ENCODE measurements at regions not wholly inside any gene's neighbourhood (a gene's known extent, or its start where the extent isn't known, plus 50 kb on each side); places are given as distances from the start of the nearest gene placed in this dataset.

DNA sequence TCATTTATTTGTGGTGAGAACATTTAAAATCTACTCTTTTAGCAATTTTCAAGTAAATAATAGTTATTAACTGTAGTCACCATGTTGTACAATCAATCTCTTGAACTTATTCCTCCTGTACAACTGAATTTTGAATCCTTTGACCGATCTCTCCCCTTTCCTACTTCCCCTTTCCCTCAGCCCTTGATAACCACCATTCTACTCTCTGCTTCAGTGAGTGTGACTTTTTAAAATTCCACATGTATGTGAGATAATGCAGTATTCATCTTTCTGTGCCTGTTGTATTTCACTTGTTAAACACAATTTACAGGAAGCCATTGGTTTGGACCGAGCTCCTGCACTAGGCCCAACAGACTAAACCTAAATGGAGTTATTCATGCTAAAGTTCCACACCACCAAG lies 458.9 kb upstream of the PDE3A start:
- DNase-seq = no peak
- TF ChIP-seq, protein P1, sequence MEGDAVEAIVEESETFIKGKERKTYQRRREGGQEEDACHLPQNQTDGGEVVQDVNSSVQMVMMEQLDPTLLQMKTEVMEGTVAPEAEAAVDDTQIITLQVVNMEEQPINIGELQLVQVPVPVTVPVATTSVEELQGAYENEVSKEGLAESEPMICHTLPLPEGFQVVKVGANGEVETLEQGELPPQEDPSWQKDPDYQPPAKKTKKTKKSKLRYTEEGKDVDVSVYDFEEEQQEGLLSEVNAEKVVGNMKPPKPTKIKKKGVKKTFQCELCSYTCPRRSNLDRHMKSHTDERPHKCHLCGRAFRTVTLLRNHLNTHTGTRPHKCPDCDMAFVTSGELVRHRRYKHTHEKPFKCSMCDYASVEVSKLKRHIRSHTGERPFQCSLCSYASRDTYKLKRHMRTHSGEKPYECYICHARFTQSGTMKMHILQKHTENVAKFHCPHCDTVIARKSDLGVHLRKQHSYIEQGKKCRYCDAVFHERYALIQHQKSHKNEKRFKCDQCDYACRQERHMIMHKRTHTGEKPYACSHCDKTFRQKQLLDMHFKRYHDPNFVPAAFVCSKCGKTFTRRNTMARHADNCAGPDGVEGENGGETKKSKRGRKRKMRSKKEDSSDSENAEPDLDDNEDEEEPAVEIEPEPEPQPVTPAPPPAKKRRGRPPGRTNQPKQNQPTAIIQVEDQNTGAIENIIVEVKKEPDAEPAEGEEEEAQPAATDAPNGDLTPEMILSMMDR (IDR thresholded peaks at IDR 0.05; ENCODE audit: low read depth, low read length, missing control alignments) = no peak
- Histone ChIP-seq H3K4me3 (ENCODE audit: low read depth, low read length) (no peak overlapping the region), H3K36me3 (replicated peaks) (no peaks in the 10 kb centered on the region), H3K27me3 (replicated peaks) (no peaks in the 10 kb centered on the region), H3K27ac (no peak overlapping the region)
- in situ Hi-C loops (cut with HindIII; ENCODE audit: low pct_ligation_motif_present, low sequenced_read_pairs) = no loop called here

DNA sequence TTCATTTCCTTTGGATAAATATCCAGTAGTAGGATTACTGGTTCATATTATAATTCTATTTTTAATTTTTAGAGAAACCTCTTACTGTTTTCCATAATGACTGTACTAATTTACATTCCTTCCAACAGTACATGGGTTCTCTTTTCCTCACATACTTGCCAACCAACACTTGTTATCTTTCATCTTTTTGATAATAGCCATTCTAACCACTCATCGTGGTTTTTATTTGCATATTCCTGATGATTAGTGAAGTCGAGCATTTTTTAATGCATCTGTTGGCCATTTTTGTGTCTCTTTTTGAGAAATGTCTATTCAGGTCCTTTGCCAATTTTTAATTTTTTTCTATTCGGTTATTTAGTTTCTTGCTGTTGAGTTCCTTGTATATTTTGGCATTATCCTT lies 457.7 kb upstream of the PDE3A start:
- TF ChIP-seq, protein P1 (IDR thresholded peaks at IDR 0.05; ENCODE audit: low read depth, low read length, missing control alignments) = no peak
- DNase-seq = no peak
- in situ Hi-C loops (cut with HindIII; ENCODE audit: low pct_ligation_motif_present, low sequenced_read_pairs) = no loop called here
- no peak overlapping the region for H3K27ac ChIP-seq
- no peaks in the 10 kb centered on the region for H3K36me3 ChIP-seq (replicated peaks)
- no peaks in the 10 kb centered on the region for H3K27me3 ChIP-seq (replicated peaks)
- no peak overlapping the region for H3K4me3 ChIP-seq (ENCODE audit: low read depth, low read length)

DNA sequence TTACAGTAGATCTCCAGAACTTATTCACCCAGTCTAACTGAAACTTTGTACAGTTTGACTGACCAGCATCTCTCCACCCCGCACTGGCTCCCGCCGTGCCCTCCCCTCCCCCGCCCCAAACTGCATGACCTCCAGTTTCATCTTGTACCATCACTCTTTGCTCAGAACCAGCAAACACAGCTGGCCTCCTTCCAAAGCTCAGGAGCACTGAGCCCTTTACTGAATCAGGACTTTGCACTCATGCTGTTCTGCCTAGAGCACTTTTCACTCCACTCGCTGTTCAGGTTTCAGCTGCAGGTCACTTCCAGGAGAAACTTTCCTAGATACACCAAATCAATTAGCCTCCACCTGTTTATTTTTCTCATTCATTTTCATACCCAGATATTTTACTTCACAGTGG lies 455.3 kb upstream of the PDE3A start:
- in situ Hi-C loops (cut with HindIII; ENCODE audit: low pct_ligation_motif_present, low sequenced_read_pairs) = no loop called here
- H3K27ac ChIP-seq = no peak overlapping the region
- no peak for DNase-seq

DNA sequence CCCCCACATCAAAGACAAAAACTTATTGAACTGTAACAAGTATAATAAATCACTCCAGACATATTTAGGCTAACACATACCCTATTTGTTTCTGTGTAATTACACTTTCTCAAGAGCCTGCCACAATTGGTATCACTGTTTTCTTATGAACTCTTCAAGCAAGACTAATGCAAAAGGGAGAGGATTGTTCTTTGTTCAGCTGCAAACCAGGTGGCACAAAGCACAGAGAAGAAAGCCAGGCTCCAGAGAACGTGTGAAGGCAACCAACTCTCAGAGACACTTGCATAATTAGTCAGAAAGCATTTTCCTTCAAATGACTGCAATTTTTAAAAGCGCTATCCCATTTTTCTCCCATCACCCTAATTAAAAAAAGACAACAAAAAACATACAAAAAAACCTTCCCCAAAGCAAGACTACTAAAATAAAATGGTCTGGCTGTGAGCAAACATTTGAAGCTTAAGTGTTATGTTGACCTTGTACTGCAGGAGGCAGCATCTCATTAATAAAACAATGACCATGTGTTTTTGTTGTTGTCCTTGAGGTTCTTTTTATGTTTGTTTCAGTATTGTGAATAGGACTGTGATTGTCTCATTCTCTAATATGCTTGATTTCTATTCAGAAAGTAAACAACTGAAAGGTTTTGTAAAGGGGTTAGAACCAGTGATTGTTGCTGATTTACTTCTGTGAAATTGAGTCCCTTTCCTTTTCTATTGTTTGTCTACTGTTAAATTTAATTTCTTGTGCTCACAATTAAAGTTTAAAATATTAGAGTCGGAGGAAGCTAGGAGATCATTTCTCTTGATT lies 452.7 kb upstream of the PDE3A start:
- H3K4me3 ChIP-seq (ENCODE audit: low read depth, low read length) = no peak overlapping the region
- DNase-seq = peak; percentile 39
- in situ Hi-C loops (cut with HindIII; ENCODE audit: low pct_ligation_motif_present, low sequenced_read_pairs) = no loop called here

More for the DNA sequence above, 455.3 kb upstream of the PDE3A start:
- TF ChIP-seq, protein P1 (IDR thresholded peaks at IDR 0.05; ENCODE audit: low read depth, low read length, missing control alignments) = no peak
- no peaks in the 10 kb centered on the region for H3K27me3 ChIP-seq (replicated peaks)
- no peaks in the 10 kb centered on the region for H3K36me3 ChIP-seq (replicated peaks)
- no peak overlapping the region for H3K4me3 ChIP-seq (ENCODE audit: low read depth, low read length)

DNA sequence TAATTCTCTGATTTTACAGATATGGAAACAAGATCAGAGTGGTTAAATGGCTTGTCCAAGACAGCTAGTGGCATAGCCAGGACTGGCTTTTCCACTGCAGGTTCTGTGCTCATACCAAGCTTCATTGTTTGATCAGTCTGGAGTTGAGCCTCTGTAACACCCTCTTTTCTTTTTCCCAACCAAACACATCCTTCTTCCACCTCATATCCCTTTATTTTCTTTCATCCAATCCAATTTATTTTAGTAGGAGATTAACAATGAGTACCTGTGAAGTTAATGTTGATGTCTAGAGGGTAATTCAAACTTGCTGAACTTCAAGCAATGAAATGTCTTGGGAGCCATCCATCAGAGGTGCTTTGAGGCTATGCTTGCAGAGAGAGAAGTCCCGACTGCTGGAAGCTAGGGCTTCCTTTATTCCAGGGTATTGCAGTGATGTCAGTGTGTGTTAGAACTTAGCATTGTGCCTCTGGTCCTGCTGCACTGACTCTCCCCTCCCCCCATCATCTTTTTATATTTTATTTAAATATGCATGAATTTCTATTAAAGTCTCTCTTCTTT lies 452.1 kb upstream of the PDE3A start:
- DNase-seq = no peak
- no peaks in the 10 kb centered on the region for H3K27me3 ChIP-seq (replicated peaks)
- H3K27ac ChIP-seq = no peak overlapping the region
- in situ Hi-C loops (cut with HindIII; ENCODE audit: low pct_ligation_motif_present, low sequenced_read_pairs) = no loop called here
- H3K36me3 ChIP-seq (replicated peaks) = no peaks in the 10 kb centered on the region
- TF ChIP-seq, protein P1 (IDR thresholded peaks at IDR 0.05; ENCODE audit: low read depth, low read length, missing control alignments) = no peak
- no peak overlapping the region for H3K4me3 ChIP-seq (ENCODE audit: low read depth, low read length)

More for the DNA sequence above, 452.7 kb upstream of the PDE3A start:
- Histone ChIP-seq H3K27me3 (replicated peaks) (no peaks in the 10 kb centered on the region), H3K27ac (no peak overlapping the region), H3K36me3 (replicated peaks) (no peaks in the 10 kb centered on the region)
- TF ChIP-seq, protein P1 (IDR thresholded peaks at IDR 0.05; ENCODE audit: low read depth, low read length, missing control alignments) = peak; percentile 57

Measured in brain microvascular endothelial cell (primary cell).